Naive thymus-derived CD4-positive, alpha-beta T cell (primary cell): ENCODE measurements at regions not wholly inside any gene's neighbourhood (a gene's known extent, or its start where the extent isn't known, plus 50 kb on each side); places are given as distances from the start of the nearest gene placed in this dataset.

Experiments
- ATAC-seq: fragments of 150-1000 bp; cut with Tn5 transposase; 2 replicates; pipeline ENCODE4 v1.10.0; 2021; ENCODE audit warnings: mild to moderate bottlenecking, moderate library complexity
- CTCF ChIA-PET: fragments of 350-600 bp; sonication (Branson Sonifier 250); formaldehyde crosslinking; loops from one replicate; lab custom pipeline; 2021; ENCODE audit warnings: antibody characterized with exemption; lab: Charles Lee
- POLR2A ChIA-PET: fragments of 350-600 bp; sonication (Branson Sonifier 250); formaldehyde crosslinking; loops from one replicate; lab custom pipeline; 2021; ENCODE audit warnings: antibody characterized with exemption, inconsistent platforms; lab: Charles Lee
- DNase-seq, 9 donors: peaks; one replicate each; pipeline versions ENCODE4 v3.0.0 to v3.0.0-alpha.2; 2020 to 2022; ENCODE audit warnings: mixed read lengths in 1 of 9
- H3K27ac ChIP-seq: one replicate; pipeline ENCODE4 v1.7.0; 2013; ENCODE audit warnings: mild to moderate bottlenecking, low read depth, low read length, moderate library complexity
- H3K27me3 ChIP-seq, 2 donors: one replicate each; pipeline ENCODE4 v1.7.0; 2013; ENCODE audit warnings: low read length in 2 of 2, mild to moderate bottlenecking in 2 of 2, moderate library complexity in 2 of 2; ENCODE audit not compliant: control insufficient read depth in 2 of 2, insufficient read depth in 2 of 2
- H3K36me3 ChIP-seq, 3 experiments: 1 replicate in 2 of 3; 2 replicates in 1 of 3; pipeline ENCODE4 v1.7.0; 2013; ENCODE audit warnings: low read length in 3 of 3, mild to moderate bottlenecking in 3 of 3, moderate library complexity in 1 of 3; ENCODE audit not compliant: insufficient read depth in 3 of 3, control insufficient read depth in 2 of 3
- H3K4me1 ChIP-seq, 2 donors: one replicate each; pipeline ENCODE4 v1.7.0; 2013; ENCODE audit warnings: low read length in 2 of 2, mild to moderate bottlenecking in 2 of 2, moderate library complexity in 1 of 2; ENCODE audit not compliant: control insufficient read depth in 2 of 2, insufficient read depth in 2 of 2
- H3K4me3 ChIP-seq: 2 replicates; pipeline ENCODE4 v1.7.0; 2013; ENCODE audit warnings: mild to moderate bottlenecking, low read length
- H3K9me3 ChIP-seq, 3 experiments: 1 replicate in 2 of 3; 2 replicates in 1 of 3; pipeline ENCODE4 v1.7.0; 2013; ENCODE audit warnings: low read length in 3 of 3; ENCODE audit not compliant: control insufficient read depth in 2 of 3
- H3K27ac Mint-ChIP-seq, 9 donors: one replicate each; pipeline ENCODE4 v1.8.0; 2020 to 2022; ENCODE audit warnings: mixed read lengths in 9 of 9, mild to moderate bottlenecking in 8 of 9, moderate library complexity in 5 of 9, inconsistent platforms in 2 of 9
- H3K27me3 Mint-ChIP-seq, 5 donors: one replicate each; pipeline ENCODE4 v1.8.0; 2021 to 2022; ENCODE audit warnings: mixed read lengths in 5 of 5, mild to moderate bottlenecking in 1 of 5
- H3K36me3 Mint-ChIP-seq, 5 donors: one replicate each; pipeline ENCODE4 v1.8.0; 2020 to 2022; ENCODE audit warnings: mixed read lengths in 5 of 5, mild to moderate bottlenecking in 3 of 5, inconsistent platforms in 1 of 5
- H3K4me1 Mint-ChIP-seq, 7 donors: one replicate each; pipeline ENCODE4 v1.8.0; 2020 to 2022; ENCODE audit warnings: mixed read lengths in 7 of 7, mild to moderate bottlenecking in 3 of 7, inconsistent platforms in 1 of 7
- H3K4me3 Mint-ChIP-seq, 10 donors: one replicate each; pipeline ENCODE4 v1.8.0; 2020 to 2022; ENCODE audit warnings: mild to moderate bottlenecking in 10 of 10, mixed read lengths in 10 of 10, moderate library complexity in 6 of 10, inconsistent platforms in 2 of 10
- H3K9me3 Mint-ChIP-seq, 11 donors: one replicate each; pipeline ENCODE4 v1.8.0; 2020 to 2022; ENCODE audit warnings: mixed read lengths in 11 of 11, mild to moderate bottlenecking in 4 of 11, inconsistent platforms in 1 of 11, moderate library complexity in 1 of 11
- intact Hi-C, 2 donors: fragments of 100-400 bp; cut with micrococcal nuclease; formaldehyde crosslinking; loops; one replicate each; pipeline ENCODE4 v1.15.1; 2023

- ChIA-PET CTCF (no interaction called here), POLR2A (no interaction called here)
- no peaks in the 10 kb centered on the region for H3K36me3 ChIP-seq
- intact Hi-C loops = no loop called here
- H3K4me3 Mint-ChIP-seq = no peak overlapping the region
- no peak overlapping the region for H3K27ac Mint-ChIP-seq
- H3K4me1 ChIP-seq = no peaks in the 10 kb centered on the region
- no peaks in the 10 kb centered on the region for H3K27me3 Mint-ChIP-seq
- no peaks in the 10 kb centered on the region for H3K36me3 Mint-ChIP-seq
- H3K9me3 Mint-ChIP-seq = peaks cover 0 to 6% (median 0%) of the 10 kb centered on the region in 11 donors
- H3K27me3 ChIP-seq = no peaks in the 10 kb centered on the region
- ATAC-seq = no peak
- H3K27ac ChIP-seq = no peak overlapping the region
- H3K4me1 Mint-ChIP-seq = no peaks in the 10 kb centered on the region
- no peak for DNase-seq
- no peaks in the 10 kb centered on the region for H3K9me3 ChIP-seq
- no peak overlapping the region for H3K4me3 ChIP-seq
Observed at GRCh38 chr4:159723341-159724048, 620.6 kb downstream of the RAPGEF2 start.

- H3K4me3 ChIP-seq = no peak overlapping the region
- no peak overlapping the region for H3K4me3 Mint-ChIP-seq
- no peaks in the 10 kb centered on the region for H3K9me3 ChIP-seq
- no peak for ATAC-seq
- H3K36me3 Mint-ChIP-seq = no peaks in the 10 kb centered on the region
- no peaks in the 10 kb centered on the region for H3K27me3 Mint-ChIP-seq
- no peaks in the 10 kb centered on the region for H3K27me3 ChIP-seq
- ChIA-PET CTCF (no interaction called here), POLR2A (no interaction called here)
- no peaks in the 10 kb centered on the region for H3K36me3 ChIP-seq
- peaks cover 0 to 8% (median 0%) of the 10 kb centered on the region in 11 donors for H3K9me3 Mint-ChIP-seq
- H3K27ac ChIP-seq = no peak overlapping the region
- H3K4me1 ChIP-seq = no peaks in the 10 kb centered on the region
- intact Hi-C loops = no loop called here
- H3K27ac Mint-ChIP-seq = no peak overlapping the region
- H3K4me1 Mint-ChIP-seq = no peaks in the 10 kb centered on the region
- no peak for DNase-seq
Observed at GRCh38 chr4:159725571-159725970, 622.7 kb downstream of the RAPGEF2 start.

- no peaks in the 10 kb centered on the region for H3K27me3 ChIP-seq
- H3K4me3 Mint-ChIP-seq = no peak overlapping the region
- H3K27ac ChIP-seq = no peak overlapping the region
- H3K4me1 ChIP-seq = no peaks in the 10 kb centered on the region
- no peaks in the 10 kb centered on the region for H3K36me3 Mint-ChIP-seq
- H3K36me3 ChIP-seq = no peaks in the 10 kb centered on the region
- H3K27ac Mint-ChIP-seq = no peak overlapping the region
- no peaks in the 10 kb centered on the region for H3K4me1 Mint-ChIP-seq
- intact Hi-C loops = no loop called here
- H3K9me3 Mint-ChIP-seq = peaks cover 0 to 7% (median 0%) of the 10 kb centered on the region in 11 donors
- no peak overlapping the region for H3K4me3 ChIP-seq
- no peaks in the 10 kb centered on the region for H3K9me3 ChIP-seq
- ChIA-PET POLR2A (no interaction called here), CTCF (no interaction called here)
- no peak for ATAC-seq
- no peaks in the 10 kb centered on the region for H3K27me3 Mint-ChIP-seq
- DNase-seq = no peak
Observed at GRCh38 chr4:159735281-159736207, 632.7 kb downstream of the RAPGEF2 start.

- Mint-ChIP-seq H3K9me3 (peaks cover 0 to 15% (median 4%) of the 10 kb centered on the region in 11 donors), H3K4me3 (no peak overlapping the region), H3K36me3 (no peaks in the 10 kb centered on the region), H3K27me3 (no peaks in the 10 kb centered on the region), H3K4me1 (no peaks in the 10 kb centered on the region), H3K27ac (no peak overlapping the region)
- ChIA-PET POLR2A (no interaction called here), CTCF (no interaction called here)
- Histone ChIP-seq H3K4me1 (no peaks in the 10 kb centered on the region), H3K36me3 (no peaks in the 10 kb centered on the region), H3K27ac (no peak overlapping the region), H3K27me3 (no peaks in the 10 kb centered on the region), H3K9me3 (no peaks in the 10 kb centered on the region), H3K4me3 (no peak overlapping the region)
- DNase-seq (no peak), ATAC-seq (no peak)
- intact Hi-C loops = no loop called here
Observed at GRCh38 chr4:159736411-159736810, 633.5 kb downstream of the RAPGEF2 start.

GRCh38 chr4:159743971-159744370 is 641.1 kb downstream of the RAPGEF2 start:
- CTCF ChIA-PET = no interaction called here

GRCh38 chr4:159747983-159748382 is 645.1 kb downstream of the RAPGEF2 start:
- no peak for ATAC-seq
- no peaks in the 10 kb centered on the region for H3K36me3 ChIP-seq
- CTCF ChIA-PET = no interaction called here

More at GRCh38 chr4:159743971-159744370, 641.1 kb downstream of the RAPGEF2 start:
- no peaks in the 10 kb centered on the region for H3K4me1 ChIP-seq
- no peak overlapping the region for H3K27ac Mint-ChIP-seq
- H3K4me3 Mint-ChIP-seq = no peak overlapping the region
- H3K9me3 ChIP-seq = no peaks in the 10 kb centered on the region
- intact Hi-C loops = no loop called here
- no peaks in the 10 kb centered on the region for H3K27me3 Mint-ChIP-seq
- DNase-seq (no peak), ATAC-seq (no peak)
- POLR2A ChIA-PET = no interaction called here
- H3K36me3 ChIP-seq = no peaks in the 10 kb centered on the region
- peaks cover 2 to 23% (median 9%) of the 10 kb centered on the region in 11 donors for H3K9me3 Mint-ChIP-seq
- H3K4me1 Mint-ChIP-seq = no peaks in the 10 kb centered on the region
- H3K4me3 ChIP-seq = no peak overlapping the region
- H3K27me3 ChIP-seq = no peaks in the 10 kb centered on the region
- no peak overlapping the region for H3K27ac ChIP-seq
- no peaks in the 10 kb centered on the region for H3K36me3 Mint-ChIP-seq

More at GRCh38 chr4:159747983-159748382, 645.1 kb downstream of the RAPGEF2 start:
- Histone ChIP-seq H3K27me3 (no peaks in the 10 kb centered on the region), H3K9me3 (no peaks in the 10 kb centered on the region), H3K4me1 (no peaks in the 10 kb centered on the region), H3K27ac (no peak overlapping the region), H3K4me3 (no peak overlapping the region)
- intact Hi-C loops = no loop called here
- Mint-ChIP-seq H3K4me1 (no peaks in the 10 kb centered on the region), H3K27me3 (no peaks in the 10 kb centered on the region), H3K27ac (no peak overlapping the region), H3K9me3 (peaks cover 0 to 28% (median 6%) of the 10 kb centered on the region in 11 donors), H3K36me3 (no peaks in the 10 kb centered on the region), H3K4me3 (no peak overlapping the region)
- POLR2A ChIA-PET = no interaction called here
- DNase-seq = no peak
